ENCODE measurements at regions not wholly inside any gene's neighbourhood (a gene's known extent, or its start where the extent isn't known, plus 50 kb on each side); places are given as distances from the start of the nearest gene placed in this dataset.
"Not testable (repeated sequence)": the region's sequence is repeated elsewhere in the genome, so short reads cannot be mapped to it uniquely, and the experiment has no call there.

- DNase-seq (ENCODE audit: low read depth in 2 of 2): no peak
Observed at GRCh38 chr5:118604106-118604505, 384.2 kb downstream of the DTWD2 start.

- DNase-seq (ENCODE audit: low read depth in 2 of 2): no peak
Observed at GRCh38 chr5:118603278-118603677, 385.1 kb downstream of the DTWD2 start.

- no peak for DNase-seq (ENCODE audit: low read depth in 2 of 2)
Observed at GRCh38 chr5:118598311-118598710, 390.0 kb downstream of the DTWD2 start.

- DNase-seq (ENCODE audit: low read depth in 2 of 2): no peak
Observed at GRCh38 chr5:118597543-118597942, 390.8 kb downstream of the DTWD2 start.

GRCh38 chr5:118596255-118596654 lies 392.1 kb downstream of the DTWD2 start:
- no peak for DNase-seq (ENCODE audit: low read depth in 2 of 2)

GRCh38 chr5:118593003-118593328 lies 395.4 kb downstream of the DTWD2 start:
- DNase-seq (ENCODE audit: low read depth in 2 of 2): no peak

GRCh38 chr5:118592229-118593002 lies 395.9 kb downstream of the DTWD2 start:
- DNase-seq (ENCODE audit: low read depth in 2 of 2): no peak

GRCh38 chr5:118590806-118591205 lies 397.5 kb downstream of the DTWD2 start:
- no peak for DNase-seq (ENCODE audit: low read depth in 2 of 2)

GRCh38 chr5:118580949-118581348 lies 407.4 kb downstream of the DTWD2 start:
- DNase-seq (ENCODE audit: low read depth in 2 of 2): no peak

GRCh38 chr5:118578093-118578492 lies 410.3 kb downstream of the DTWD2 start:
- DNase-seq (ENCODE audit: low read depth in 2 of 2): no peak

GRCh38 chr5:118577621-118578020 lies 410.7 kb downstream of the DTWD2 start:
- no peak for DNase-seq (ENCODE audit: low read depth in 2 of 2)

- DNase-seq (ENCODE audit: low read depth in 2 of 2): not testable (repeated sequence)
Observed at GRCh38 chr5:118570276-118570675, 418.1 kb downstream of the DTWD2 start.

GRCh38 chr5:118569596-118569995 lies 418.8 kb downstream of the DTWD2 start:
- not testable (repeated sequence) for DNase-seq (ENCODE audit: low read depth in 2 of 2)

GRCh38 chr5:118565335-118565971 lies 422.9 kb downstream of the DTWD2 start:
- no peak for DNase-seq (ENCODE audit: low read depth in 2 of 2)

GRCh38 chr5:118561971-118562370 lies 426.4 kb downstream of the DTWD2 start:
- no peak for DNase-seq (ENCODE audit: low read depth in 2 of 2)

GRCh38 chr5:118561235-118561634 lies 427.1 kb downstream of the DTWD2 start:
- no peak for DNase-seq (ENCODE audit: low read depth in 2 of 2)

GRCh38 chr5:118558871-118559270 lies 429.5 kb downstream of the DTWD2 start:
- DNase-seq (ENCODE audit: low read depth in 2 of 2): no peak

GRCh38 chr5:118557251-118557661 lies 431.1 kb downstream of the DTWD2 start:
- no peak for DNase-seq (ENCODE audit: low read depth in 2 of 2)

GRCh38 chr5:118556792-118557191 lies 431.6 kb downstream of the DTWD2 start:
- DNase-seq (ENCODE audit: low read depth in 2 of 2): no peak

GRCh38 chr5:118555727-118556126 lies 432.6 kb downstream of the DTWD2 start:
- DNase-seq (ENCODE audit: low read depth in 2 of 2): no peak

- DNase-seq (ENCODE audit: low read depth in 2 of 2): no peak
Observed at GRCh38 chr5:118554981-118555380, 433.4 kb downstream of the DTWD2 start.

- DNase-seq (ENCODE audit: low read depth in 2 of 2): no peak
Observed at GRCh38 chr5:118554241-118554640, 434.1 kb downstream of the DTWD2 start.

- no peak for DNase-seq (ENCODE audit: low read depth in 2 of 2)
Observed at GRCh38 chr5:118553662-118554061, 434.7 kb downstream of the DTWD2 start.

All from stimulated activated CD8-positive, alpha-beta memory T cell treated with anti-CD3 and anti-CD28 coated beads, Interleukin-7, amount 100 ng/mL, for 4 hours (primary cell).